ENCODE measurements at regions not wholly inside any gene's neighbourhood (a gene's known extent, or its start where the extent isn't known, plus 50 kb on each side); places are given as distances from the start of the nearest gene placed in this dataset.

GRCh38 chr6:165834613-165835259, 171.7 kb upstream of the PDE10A start:
- TF ChIP-seq REPIN1 (tag by site-specific recombination; IDR thresholded peaks at IDR 0.05; ENCODE audit: low read depth) (no peak), ZNF629 (tag by site-specific recombination; IDR thresholded peaks at IDR 0.05) (no peak), CTCF (tag by site-specific recombination; IDR thresholded peaks at IDR 0.05) (no peak), ZNF580 (tag by site-specific recombination; IDR thresholded peaks at IDR 0.05) (no peak), ZFP41 (tag by site-specific recombination; IDR thresholded peaks at IDR 0.05; ENCODE audit: borderline replicate concordance) (no peak)

All from HEK293 (cell line).